ENCODE measurements at regions not wholly inside any gene's neighbourhood (a gene's known extent, or its start where the extent isn't known, plus 50 kb on each side); places are given as distances from the start of the nearest gene placed in this dataset.

DNA sequence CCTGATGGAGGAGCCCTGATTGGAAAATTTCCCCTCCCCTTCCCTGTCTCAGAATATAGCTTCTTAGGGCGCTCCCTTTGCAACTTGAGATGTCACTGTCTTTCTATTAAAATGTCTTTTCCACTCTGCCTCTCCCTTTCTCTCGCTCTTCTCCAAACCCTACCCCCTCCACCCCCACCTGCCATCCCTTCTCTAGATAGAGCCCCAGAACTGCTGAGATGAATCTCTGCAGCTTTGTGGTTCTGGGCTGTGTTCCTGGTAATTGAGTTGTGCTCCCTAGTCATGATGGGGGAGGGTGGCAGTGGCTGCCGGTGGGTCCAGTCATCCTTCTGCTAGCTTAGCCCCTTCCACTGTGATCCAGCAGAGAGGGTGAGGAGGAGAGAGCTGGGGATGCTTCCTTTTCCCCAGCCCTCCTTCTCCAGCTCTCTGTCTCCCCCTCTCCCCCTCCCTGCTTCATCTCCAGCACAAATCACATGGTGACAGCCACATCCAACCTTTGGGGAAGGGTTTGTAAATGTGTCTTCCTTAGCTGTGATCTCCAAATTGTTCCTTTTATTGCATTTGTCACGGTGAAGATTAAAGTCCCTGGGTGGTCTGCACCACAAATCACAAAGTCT lies 50.8 kb upstream of the BTRC start:
- WGBS, 5 donors: 54 to 62% (median 56%) methylated on average over 4 of the region's 4 CpGs

More for the DNA sequence above, 50.8 kb upstream of the BTRC start:
- Histone ChIP-seq H3K4me1 (no peaks in the 10 kb centered on the region), H3K4me3 (no peak overlapping the region), H3K27me3 (replicated peaks in 1 of 7) (peaks cover 0 to 88% (median 2%) of the 10 kb centered on the region in 7 donors), H3K9me3 (no peaks in the 10 kb centered on the region), H3K27ac (no peak overlapping the region), H3K36me3 (no peaks in the 10 kb centered on the region)
- intact Hi-C loops (cut with DNase I; ENCODE audit: low total_unique reads): no loop called here
- DNase-seq: no peak
- no peak for TF ChIP-seq POLR2AphosphoS5 (IDR thresholded peaks at IDR 0.05)
- TF ChIP-seq POLR2A (IDR thresholded peaks at IDR 0.05): no peak
- TF ChIP-seq, protein P1, sequence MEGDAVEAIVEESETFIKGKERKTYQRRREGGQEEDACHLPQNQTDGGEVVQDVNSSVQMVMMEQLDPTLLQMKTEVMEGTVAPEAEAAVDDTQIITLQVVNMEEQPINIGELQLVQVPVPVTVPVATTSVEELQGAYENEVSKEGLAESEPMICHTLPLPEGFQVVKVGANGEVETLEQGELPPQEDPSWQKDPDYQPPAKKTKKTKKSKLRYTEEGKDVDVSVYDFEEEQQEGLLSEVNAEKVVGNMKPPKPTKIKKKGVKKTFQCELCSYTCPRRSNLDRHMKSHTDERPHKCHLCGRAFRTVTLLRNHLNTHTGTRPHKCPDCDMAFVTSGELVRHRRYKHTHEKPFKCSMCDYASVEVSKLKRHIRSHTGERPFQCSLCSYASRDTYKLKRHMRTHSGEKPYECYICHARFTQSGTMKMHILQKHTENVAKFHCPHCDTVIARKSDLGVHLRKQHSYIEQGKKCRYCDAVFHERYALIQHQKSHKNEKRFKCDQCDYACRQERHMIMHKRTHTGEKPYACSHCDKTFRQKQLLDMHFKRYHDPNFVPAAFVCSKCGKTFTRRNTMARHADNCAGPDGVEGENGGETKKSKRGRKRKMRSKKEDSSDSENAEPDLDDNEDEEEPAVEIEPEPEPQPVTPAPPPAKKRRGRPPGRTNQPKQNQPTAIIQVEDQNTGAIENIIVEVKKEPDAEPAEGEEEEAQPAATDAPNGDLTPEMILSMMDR (IDR thresholded peaks at IDR 0.05 in 8 of 11, conservative IDR thresholded peaks at IDR 0.05 in 3 of 11): no peak

All from spleen (tissue), 11 donors.